CD4-positive, alpha-beta T cell treated with Interleukin-15 for 1 hour (primary cell): ENCODE measurements at regions not wholly inside any gene's neighbourhood (a gene's known extent, or its start where the extent isn't known, plus 50 kb on each side); places are given as distances from the start of the nearest gene placed in this dataset.

ENCODE experiments used
- DNase-seq: peaks from one replicate; pipeline ENCODE4 v3.0.0-alpha.2; 2020

DNA sequence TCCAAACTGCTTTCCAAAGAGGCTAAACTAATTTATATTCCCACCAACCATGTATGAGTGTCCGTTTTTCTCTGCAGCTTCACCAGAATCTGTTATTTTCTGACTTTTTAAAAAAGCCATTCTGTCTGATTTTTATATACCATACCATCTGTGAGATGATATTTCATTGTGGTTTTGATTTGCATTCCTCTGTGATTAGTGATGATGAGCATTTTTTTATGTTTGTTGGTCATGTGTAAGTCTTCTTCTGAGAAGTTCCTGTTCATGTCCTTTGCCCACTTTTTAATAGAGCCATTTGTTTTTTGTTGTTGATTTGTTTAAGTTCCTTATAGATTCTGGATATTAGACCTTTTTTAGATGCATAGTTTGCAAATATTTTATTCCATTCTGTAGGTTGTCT is 179.4 kb upstream of the ALCAM start:
- DNase-seq, result no peak

DNA sequence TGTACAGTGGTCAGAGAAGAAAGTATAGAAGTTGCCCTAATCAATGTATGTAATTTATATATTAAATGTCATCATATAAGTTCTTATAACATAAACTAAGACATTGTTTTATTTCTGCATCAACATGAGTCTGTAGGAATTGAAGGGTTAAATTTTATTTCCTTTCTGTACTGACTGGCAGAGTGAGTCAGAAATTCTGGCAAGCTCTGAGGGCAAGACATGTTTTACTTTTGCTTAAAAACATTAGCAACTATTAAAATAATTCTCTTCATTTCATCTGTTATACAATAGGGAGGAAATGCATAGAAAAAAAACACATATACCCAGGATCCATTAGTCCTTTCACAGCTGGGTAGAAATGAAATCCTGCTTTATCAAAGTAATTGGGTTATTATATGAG is 171.4 kb upstream of the ALCAM start:
- DNase-seq, result no peak

DNA sequence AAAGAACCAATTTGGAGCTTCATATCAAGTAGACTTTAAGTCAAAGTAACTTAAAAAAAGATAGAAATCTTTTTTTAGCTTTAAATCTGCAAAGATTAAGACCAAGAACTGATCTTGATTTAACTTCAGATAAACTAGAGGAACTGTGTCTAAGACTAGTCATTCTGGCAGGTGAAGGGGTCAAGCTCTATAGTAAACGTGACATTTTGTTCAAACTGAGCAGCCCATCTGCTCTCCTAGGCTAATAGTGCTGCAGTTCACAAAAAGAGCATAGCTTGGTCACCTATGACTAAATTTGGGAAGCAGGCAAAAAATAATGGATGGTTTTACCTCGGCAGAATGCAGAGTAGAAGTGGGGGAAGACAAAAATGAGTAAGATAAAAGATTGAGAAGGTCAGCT is 168.8 kb upstream of the ALCAM start:
- no peak for DNase-seq

DNA sequence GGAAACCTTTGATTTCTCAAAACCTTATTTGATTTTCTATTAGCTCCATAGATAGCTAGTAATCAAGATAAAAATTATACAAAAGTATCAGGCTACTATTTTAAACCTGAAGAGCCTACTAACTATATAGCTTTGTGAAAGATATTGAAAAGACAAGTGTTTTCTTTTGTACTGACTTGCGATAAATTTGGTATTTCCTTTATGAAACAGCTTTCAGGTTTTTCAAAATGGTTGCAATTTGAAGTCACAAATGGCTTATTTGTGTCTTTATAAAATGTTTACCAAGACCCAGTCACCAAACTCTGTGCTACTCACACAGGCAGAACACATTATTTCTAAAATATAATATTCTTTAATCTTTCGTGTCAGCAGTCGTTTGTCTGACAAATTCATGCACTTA is 167.5 kb upstream of the ALCAM start:
- DNase-seq, result no peak

DNA sequence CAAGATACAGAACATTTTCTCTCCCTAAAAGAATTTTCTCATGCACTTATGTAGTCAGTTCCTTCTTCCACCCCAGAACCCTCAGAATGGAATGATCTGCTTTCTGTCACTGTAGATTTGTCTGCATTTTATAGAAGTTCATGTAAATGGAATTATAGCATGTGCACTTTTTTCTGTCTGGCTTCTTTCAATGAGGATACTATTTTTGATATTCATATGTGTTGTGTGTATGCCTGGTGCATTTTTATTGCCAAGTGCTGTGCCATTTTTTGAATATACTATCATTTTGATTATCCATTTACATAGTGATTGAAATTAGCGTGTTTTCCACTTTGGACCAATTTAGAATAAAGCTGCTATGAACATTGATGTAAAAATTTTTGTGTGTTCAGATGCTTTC is 156.6 kb upstream of the ALCAM start:
- no peak for DNase-seq

DNA sequence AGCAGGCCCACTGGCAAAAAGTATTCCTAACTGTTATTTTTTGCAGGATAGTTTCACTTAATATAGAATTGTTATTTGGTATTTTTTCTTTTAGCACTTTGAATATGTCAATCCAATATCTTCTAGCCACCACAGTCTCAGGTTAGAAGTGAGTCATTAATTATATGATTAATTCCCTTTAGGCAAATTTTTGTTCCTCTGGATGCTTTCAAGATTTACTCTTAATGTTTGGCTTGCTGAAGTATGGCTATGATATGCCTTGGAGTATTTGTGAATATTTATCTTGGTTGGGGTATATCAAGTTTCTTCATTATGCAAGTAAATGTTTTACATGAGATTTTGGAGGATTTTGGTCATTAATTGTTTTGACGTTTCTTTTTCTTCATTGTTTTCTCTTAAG is 152.1 kb upstream of the ALCAM start:
- no peak for DNase-seq

DNA sequence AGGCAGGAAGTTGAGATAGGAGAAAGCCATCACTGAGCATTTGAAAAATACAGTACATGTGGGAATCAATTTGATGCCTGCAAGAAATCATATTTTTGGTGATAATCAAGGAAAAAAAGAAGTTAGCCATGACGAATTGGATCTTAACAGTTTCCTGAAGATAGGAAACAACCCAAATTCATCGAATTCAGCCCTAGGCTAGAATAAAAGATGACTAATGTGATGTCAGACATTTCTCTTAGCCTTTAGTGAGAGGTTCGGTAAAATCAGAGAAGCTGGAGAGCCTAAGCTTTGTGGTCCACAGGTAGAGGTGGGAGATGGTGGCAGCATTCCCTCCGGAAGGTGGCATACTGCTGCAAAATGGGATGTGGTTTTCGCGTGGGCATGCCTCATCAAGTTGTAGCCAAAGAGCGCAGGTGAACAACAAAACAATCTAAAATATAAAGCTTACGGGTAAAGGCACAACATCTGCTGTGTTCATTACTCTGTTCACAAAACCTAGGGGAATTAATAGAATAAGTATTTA is 144.1 kb upstream of the ALCAM start:
- DNase-seq, result no peak

DNA sequence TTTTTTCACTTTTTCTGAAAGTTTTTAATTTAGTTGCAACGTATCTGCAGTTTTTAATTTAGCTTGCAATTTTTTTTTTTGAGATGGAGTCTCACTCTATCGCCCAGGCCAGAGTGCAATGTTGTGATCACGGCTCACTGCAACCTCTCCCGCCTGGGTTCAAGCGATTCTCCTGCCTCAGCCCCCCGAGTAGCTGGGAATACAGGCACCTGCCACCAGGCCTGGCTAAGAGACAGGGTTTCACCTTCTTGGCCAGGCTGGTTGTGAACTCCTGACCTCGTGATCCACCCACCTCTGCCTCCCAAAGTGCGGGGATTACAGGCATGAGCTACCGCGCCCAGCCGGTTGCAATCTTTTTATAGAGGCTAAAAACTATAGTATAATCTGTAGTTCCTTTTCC is 142.9 kb upstream of the ALCAM start:
- DNase-seq, result no peak

DNA sequence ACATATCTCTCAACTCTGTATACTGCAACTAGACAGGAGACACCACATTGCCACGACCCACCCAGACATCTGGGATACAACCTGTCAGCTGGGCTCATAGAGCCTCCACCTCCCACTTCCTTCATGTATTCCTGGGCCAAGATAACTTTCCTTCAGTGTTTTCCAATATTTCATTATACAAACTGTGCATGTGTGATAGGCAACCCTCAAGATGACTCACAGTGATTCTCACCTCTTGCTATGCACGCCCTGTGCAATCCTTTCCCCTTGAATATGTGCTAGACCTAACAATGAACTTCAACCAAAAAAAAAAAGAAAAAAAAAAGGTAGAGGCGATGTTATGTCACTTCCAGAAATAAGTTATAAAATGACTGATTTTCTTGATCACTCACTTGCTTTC is 138.0 kb upstream of the ALCAM start:
- no peak for DNase-seq

DNA sequence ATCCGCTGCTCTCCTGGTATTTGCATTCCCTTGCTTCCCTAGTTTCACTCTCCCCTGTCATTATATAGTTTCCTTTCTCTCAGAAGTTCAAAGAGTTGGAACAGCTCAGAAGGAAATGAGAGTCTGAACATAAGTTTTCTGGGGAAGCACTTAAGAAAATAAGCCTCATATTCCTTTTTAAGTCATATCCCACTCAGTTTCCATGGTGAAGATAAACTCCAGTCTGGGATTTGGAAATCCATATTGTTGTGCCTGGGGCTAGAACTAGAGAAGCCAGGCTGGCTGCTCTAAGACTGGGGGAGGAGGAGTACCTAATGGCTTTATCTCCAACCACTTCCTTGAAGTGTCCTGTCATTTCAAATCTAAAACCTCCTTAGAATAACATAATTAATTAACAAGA is 134.2 kb upstream of the ALCAM start:
- no peak for DNase-seq

DNA sequence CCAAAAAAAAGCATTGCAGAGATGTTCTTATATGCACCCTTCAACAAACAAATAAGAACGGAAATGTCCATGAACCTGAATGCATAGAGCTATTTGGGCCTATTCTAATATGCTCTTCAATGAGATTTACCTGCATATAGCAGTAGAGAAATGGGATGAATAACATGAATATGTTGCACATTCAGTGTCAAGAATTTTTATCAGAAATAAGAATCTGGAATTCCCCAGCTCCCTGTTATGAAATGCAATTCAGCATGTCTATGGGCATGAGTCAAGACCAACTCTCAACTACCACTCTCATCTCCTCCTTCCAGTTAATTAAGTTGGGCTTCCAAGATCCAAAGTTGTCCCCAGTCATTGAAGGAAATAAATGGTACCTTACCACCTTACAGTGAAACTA is 133.7 kb upstream of the ALCAM start:
- DNase-seq, result no peak

DNA sequence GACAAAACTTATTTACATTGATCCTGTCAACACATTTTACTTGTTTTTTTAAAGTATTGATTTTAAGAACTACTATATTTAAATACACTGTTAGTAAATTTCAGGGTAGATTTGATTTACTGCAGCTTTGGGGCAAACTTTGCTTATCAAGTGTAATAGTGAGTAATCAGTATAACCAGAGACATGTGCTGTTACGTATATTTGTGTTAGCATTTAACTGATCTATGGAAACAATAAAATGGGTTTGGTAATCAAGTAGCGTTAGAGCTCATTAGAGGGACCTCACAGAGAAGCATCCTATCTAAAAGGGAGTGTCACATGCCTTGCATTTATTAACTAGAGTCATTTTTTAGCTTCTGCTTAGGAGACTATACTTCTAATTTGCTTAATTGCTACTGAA is 131.5 kb upstream of the ALCAM start:
- no peak for DNase-seq

DNA sequence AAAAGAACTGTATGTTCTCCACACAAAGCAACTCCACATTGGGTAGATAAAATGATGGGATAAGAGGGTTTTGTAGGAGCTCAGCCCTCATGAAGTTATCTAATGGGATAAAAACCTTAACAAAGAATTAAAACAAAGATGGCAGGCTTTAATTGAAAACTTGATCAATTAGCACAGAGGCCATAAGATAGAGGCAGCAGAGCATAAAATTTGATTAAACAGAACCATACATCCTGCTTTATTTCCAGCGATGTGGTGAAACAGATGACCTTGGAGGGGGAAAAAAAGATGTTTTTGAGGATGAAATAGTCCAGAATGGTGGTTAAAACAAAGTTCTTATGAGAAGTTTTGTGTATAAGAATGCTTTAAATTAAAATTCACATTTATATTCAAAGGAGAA is 130.9 kb upstream of the ALCAM start:
- DNase-seq, result no peak

DNA sequence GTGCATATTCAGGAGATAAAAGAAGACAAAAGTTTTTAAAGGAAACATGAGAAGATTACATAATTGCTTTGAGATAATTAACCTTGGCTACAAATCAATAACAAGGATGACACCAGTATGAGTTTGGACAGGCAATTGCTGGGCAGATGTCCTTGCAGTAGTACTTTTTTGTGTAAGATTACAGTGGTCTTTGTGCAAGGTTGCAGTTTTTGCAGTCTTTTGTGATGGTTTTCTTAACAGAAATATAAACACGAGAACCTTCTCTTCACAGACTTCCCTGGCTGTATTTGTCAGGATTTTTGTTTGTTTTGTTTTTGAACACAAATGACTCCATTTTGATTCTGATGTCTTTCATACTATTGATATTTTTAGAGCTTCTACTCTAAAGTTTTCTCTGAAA is 128.3 kb upstream of the ALCAM start:
- no peak for DNase-seq

DNA sequence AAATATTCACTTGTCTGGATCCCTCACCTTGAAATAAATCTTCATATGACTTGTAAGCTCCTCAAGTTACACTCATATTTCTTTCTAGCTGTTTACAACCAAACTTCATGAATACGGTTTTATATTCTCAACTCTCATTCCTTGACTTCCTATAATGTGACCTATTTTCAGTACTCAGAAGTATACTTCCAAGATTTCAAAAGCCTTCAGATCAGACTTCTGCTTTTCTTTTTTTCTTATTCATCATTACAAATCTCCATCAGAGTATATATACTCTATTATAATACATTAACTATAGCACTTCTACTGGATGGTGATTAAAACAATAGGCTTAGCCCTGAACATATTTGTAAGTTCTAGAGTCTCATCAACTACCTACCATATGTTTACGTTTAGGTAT is 123.6 kb upstream of the ALCAM start:
- no peak for DNase-seq

DNA sequence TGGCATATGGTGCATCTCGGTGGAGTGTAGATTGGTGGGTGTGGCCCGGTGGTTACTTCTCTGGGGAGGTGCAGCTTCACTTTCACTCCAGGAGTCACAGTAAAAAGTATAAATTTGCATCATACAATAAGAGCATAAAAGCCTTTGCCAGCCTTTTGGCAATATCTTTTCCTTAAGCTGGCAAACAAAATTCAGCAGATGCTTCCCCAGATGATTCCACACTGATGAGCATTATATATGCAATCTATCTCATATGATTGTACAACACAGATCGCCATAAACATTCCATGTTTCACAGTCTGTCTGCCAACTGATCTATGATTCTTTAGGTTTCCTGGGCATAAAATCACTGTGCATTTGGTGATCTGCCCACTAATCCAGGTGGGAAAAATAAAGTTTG is 120.2 kb upstream of the ALCAM start:
- DNase-seq, result no peak

DNA sequence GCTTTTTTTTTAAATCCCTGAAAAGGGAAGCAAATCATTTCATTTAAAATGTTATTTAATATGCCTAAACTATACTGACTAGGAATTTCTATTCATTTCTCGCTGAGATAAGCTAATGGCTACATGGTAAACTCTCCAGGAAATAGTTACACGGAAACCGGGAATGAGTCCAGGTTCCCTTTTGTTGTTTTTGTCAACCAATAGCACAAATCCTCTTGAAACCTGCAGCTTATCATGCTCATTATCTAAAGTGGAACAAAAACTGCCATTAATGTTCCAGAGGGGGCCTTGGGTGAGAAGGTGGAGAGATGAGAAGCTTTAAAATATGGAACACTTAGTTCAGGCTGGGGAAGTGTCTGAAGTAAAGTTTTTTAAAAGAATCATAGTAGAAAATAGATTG is 113.5 kb upstream of the ALCAM start:
- DNase-seq, result no peak

DNA sequence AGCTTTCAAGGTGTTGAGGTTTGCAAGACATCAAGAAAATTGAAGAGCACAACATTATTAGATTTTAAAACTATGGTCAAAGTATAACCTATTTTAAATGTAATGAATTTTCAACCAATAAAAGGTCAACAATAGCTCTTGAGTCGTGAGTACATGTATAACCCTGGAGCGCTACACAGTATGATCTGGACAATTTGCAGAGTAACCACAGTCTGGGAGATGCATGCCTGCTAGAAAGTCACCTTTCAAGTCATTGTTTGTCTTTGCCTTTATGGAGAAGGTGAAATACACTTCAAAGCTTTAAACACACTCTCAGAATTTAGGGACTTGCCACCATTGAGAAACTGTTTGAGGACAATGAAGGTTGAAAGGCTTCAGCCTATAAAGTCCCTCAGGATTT is 112.6 kb upstream of the ALCAM start:
- no peak for DNase-seq

DNA sequence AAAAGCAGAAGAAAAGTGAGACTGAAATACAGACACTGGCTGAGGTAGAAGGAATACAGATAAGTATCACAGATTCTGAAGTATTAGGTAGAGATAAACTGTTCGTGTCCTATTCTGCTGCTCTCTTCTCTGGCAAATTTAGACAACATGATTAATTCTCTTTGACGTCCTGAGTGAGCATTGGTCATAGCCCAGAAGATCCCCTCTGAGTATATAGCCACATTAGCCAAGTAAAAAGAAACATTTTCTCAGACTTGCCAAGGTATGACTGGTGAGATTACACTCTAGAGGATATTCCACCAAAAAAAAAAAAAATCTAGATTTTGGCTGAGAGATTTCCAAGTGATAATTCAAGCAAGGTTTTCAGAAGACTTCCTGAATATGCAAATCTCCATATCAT is 111.4 kb upstream of the ALCAM start:
- DNase-seq, result no peak

DNA sequence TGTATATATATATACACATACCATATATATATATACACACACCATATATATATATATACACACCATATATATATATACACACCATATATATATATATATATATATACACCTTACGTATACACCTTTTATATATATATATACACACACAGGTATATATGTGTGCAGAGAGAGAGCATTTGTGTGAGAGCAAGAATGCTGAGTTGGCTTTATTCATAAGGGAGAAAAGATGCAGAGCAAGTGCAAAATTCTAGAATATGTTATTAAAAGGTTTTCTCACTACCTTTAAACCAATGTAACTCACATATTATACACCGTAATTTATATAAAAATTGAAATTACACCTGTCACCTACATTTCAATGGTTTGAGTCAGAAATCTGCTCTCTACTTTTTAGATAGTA is 107.2 kb upstream of the ALCAM start:
- DNase-seq, result no peak

DNA sequence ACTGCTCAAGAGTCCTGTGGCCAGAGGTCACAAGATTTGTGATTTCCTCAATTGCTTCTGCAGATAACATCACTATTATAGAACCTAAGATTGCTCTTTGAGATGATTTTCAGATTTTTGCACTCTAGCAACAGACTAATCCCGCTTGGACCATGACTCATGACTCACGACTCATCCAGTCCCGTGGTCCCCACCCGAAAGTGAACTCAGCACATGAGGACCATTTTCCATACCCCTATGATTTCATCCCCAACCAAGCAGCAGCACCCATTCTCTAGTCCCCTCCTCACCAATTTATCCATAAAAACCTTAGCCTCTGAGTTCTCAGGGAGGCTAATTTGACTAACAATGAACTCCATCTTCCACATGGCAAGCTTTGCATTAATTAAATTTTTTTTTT is 106.3 kb upstream of the ALCAM start:
- DNase-seq, result no peak

DNA sequence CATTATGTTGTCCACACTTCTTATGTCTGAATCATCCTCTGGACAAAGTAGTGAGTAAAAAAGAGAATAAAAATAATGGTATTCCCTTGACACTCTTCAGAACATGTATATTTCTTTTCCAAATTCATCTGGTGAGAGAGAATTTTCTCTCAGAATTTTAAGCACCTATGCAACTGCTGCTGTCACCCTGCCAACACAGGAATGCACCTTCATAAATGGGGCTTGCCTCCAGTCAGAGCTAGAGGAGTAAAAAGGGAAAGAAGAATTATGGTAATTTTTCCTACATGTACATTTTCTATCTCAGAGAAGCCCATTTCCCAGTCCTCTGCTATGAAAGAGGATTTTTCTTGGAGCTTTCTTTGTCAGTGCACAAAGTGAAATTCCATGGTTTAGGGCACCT is 92.2 kb upstream of the ALCAM start:
- no peak for DNase-seq

DNA sequence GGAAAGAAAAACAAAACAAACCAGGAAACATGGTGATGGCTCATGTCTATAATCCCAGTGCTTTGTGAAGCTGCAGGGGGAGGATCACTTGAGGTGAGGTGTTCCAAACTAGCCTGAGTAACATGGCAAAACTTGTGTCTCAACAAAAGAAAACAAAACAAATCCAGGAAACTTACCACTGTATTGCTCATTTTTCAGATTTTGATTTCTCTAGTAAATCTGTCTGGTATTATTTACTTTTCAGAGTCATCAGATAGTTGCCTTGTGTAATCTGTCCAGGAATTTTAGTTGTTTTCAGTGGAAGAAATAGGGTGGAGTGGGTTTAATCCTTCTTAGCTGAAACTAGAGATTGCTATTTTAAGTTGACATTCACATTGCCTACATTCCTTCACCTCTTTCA is 91.8 kb upstream of the ALCAM start:
- DNase-seq, result no peak

DNA sequence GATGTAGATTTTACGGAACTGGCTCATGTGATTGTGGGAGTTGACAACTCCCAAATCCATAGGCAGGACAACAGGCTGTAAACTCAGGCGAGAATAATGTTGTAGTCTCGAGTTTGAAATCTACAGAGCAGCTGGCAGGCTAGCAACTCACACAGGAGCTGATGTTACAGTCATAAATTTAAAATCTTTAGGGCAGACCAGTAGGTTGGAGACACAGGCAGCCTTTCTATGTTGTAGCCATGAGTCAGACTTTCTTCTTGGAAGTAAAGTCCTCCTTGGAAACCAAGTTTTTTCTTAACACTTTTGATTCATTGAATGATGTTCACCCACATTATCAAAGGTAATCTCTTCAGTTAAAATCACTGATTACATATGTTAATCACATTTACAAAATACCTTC is 89.1 kb upstream of the ALCAM start:
- no peak for DNase-seq

DNA sequence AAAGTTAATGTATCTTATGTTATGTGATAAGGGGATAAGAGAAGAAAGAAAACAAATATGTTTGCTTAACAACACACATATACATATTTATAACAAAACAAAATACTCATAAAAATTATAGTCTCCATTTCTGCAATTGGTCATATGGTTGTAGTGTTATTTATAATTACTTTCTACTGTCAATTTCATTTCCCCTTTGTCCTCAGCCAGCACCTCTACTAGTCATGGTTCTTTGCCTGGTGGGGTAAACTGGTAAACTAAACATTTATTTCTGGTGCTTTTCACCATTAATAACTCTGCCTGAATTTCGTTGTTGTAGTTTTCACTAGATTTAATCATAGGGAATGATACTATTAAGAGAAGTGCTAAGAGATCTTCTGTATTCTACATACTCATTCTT is 88.0 kb upstream of the ALCAM start:
- DNase-seq, result no peak

DNA sequence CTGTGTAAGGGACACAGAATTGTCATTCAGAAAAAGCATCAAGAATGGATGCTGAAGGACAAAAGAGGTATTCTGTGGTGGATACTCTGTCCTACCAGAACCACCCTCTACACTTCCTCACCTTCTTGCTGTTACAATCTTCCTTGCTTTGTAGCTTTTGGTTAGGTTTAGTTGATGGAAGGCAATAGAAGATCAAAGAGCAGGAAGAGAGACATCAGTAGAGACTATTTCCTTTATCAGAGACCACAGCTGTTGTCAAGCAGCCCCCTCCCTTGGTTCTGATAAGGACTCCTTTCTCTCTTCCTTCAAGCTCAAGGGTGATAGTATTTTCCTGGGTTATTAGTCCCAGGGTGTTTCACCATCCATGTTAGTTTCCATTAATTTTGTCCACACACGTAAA is 84.7 kb upstream of the ALCAM start:
- no peak for DNase-seq
